GM12874 (cell line): ENCODE measurements at regions not wholly inside any gene's neighbourhood (a gene's known extent, or its start where the extent isn't known, plus 50 kb on each side); places are given as distances from the start of the nearest gene placed in this dataset.

Experiments
- CTCF ChIP-seq: IDR thresholded peaks from 2 replicates; pipeline ENCODE4 v1.5.1; 2011; ENCODE audit warnings: low read depth, mild to moderate bottlenecking, control low read depth, low read length, moderate library complexity; ENCODE audit not compliant: insufficient read depth

DNA sequence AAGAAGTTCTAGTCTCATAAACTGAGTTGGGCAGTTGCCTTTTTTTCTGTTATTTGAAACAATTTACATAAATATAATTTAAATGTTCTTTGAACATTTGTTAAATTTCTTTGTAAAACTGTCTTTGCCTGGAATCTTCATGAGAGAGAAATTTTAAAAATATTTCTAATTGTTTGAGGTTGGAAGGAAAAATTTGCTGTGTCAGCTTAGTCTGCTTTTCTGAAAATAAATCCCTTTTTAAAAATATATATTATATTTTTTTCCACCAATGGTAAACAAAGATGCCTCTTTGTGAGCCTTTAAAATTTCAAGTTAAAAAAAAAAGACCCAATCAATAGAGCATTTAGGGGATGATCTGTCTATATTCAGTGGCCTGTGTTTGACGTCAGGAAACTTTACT lies 542.7 kb downstream of the KIF4B start:
- TF ChIP-seq CTCF, result no peak

DNA sequence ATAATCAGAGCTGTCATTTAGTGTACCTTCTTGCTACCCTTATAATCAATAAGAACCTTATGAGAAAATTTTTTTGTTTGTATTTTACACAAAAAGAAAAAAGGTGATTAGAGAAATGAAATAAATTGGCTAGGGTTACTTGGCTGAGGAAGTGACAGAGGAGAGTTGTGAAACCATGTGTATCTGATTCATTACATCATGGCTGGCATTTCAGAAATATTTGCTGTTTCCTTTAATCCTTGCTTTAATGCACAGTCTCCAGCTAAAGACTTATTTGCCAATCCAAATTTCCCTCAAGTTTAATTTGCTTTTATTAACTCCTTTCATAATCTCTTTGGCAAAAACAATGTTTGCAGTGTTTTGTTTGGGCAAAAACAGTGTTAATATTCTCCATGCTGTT lies 543.1 kb downstream of the KIF4B start:
- TF ChIP-seq CTCF, result no peak

DNA sequence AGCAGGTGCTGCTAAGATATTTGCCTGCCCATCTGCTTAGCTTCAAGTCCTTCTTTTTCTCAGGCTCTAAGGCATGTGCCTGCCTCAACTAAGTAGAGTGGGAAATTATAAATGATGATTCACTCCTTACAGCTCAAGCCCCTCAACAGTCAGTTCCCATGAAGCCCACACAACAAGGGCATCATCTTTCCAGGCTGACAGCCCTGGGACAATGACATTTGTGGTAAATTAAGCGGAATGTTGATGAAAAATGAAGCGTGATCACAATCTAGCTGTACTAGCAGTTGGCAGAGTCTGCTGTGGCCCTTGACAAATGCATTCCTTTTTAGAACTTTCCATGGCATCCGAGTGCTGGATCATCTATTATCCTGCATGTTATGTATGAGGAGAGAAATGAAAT lies 548.6 kb downstream of the KIF4B start:
- no peak for TF ChIP-seq CTCF

DNA sequence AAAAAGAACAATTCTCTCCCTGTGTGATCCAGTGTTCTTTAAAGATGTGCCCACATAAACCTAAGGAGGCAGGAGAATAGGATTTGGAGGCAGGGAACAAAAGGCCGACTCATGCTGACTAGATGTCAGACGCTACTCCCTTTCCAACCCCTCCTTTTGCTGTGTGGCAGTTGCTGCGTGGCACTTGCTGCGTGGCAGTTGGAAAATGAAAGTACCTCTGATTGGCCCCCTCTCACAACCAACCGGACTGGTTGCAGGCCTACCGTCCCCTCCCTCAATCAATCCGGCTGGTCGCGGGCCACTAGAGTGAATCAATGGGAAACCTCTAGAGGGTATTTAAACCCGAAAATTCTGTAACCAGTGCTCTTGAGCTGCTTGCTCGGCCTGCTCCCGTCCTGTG lies 551.0 kb downstream of the KIF4B start:
- no peak for TF ChIP-seq CTCF

- TF ChIP-seq CTCF, result no peak
Measured at GRCh38 chr5:155575861-155576260, 562.3 kb downstream of the KIF4B start.

GRCh38 chr5:155587458-155587857 lies 573.9 kb downstream of the KIF4B start:
- TF ChIP-seq CTCF, result no peak

DNA sequence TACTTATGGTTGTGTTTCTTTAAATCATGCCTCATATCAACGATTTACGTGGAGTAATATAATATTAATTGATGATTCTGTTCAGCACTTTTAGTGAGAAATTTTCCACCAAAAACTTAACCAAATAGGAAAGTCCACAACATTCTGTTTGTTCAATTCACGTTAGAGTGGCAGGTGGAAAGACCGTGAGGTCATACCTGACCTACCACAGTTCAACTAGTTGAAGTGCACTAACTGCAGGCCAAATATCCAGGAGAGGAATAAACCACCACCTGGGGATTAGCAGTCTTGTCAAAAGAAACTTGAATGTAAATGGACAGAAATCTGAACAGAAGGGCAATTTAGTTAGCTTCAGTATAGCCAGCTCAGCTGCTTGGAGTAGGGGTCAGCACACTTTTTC lies 577.7 kb downstream of the KIF4B start:
- no peak for TF ChIP-seq CTCF

DNA sequence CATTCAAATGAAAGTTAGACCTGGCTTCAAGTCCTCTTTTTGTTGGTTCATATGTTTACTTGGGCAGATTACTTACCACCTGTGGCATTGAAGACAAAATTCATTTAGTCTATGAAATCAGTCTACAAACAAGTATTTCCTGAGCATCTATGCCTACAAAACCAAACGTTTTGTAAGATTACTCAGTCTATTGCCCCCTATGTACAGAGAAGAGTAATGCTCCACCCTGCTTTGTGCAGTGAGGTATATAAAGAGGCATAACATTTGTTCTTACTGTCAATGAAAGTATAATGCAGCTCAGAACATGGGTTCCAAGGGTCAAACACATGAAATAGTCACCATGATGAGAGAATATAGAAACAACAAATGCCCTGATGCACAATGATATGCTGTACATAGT lies 580.7 kb downstream of the KIF4B start:
- no peak for TF ChIP-seq CTCF
